Colonic mucosa (tissue), 4 donors: ENCODE measurements at regions not wholly inside any gene's neighbourhood (a gene's known extent, or its start where the extent isn't known, plus 50 kb on each side); places are given as distances from the start of the nearest gene placed in this dataset.

Experiments used
- DNase-seq: peaks from one replicate; pipeline ENCODE4 v3.0.0-alpha.2; 2020
- H3K27ac ChIP-seq: fragments of 200-600 bp; one replicate; pipeline ENCODE4 v1.8.0; 2021
- H3K27me3 ChIP-seq: fragments of 200-600 bp; one replicate; pipeline ENCODE4 v1.8.0; 2021
- H3K36me3 ChIP-seq: fragments of 200-600 bp; one replicate; pipeline ENCODE4 v1.8.0; 2021
- H3K4me1 ChIP-seq: fragments of 200-600 bp; one replicate; pipeline ENCODE4 v1.8.0; 2021; ENCODE audit warnings: mild to moderate bottlenecking
- H3K4me3 ChIP-seq: fragments of 200-600 bp; one replicate; pipeline ENCODE4 v1.8.0; 2021
- H3K9ac ChIP-seq, 2 donors: one replicate each; pipeline ENCODE4 v1.7.0; 2013; ENCODE audit warnings: control low read depth in 2 of 2, low read depth in 2 of 2, low read length in 2 of 2
- H3K9me3 ChIP-seq: fragments of 200-600 bp; one replicate; pipeline ENCODE4 v1.8.0; 2021
- CTCF ChIP-seq: fragments of 200-600 bp; IDR thresholded peaks from one replicate; pipeline ENCODE4 v1.8.0; 2022; ENCODE audit warnings: antibody characterized with exemption, mild to moderate bottlenecking
- intact Hi-C: fragments of 100-400 bp; cut with DNase I; formaldehyde crosslinking; loops from one replicate; pipeline ENCODE4 v1.14.1; 2022
- donor health status: healthy.
- donor health status: DM: no; HTN: no; CAD: no.
- donor health status: DM: no; HTN: no; CAD: no.

DNA sequence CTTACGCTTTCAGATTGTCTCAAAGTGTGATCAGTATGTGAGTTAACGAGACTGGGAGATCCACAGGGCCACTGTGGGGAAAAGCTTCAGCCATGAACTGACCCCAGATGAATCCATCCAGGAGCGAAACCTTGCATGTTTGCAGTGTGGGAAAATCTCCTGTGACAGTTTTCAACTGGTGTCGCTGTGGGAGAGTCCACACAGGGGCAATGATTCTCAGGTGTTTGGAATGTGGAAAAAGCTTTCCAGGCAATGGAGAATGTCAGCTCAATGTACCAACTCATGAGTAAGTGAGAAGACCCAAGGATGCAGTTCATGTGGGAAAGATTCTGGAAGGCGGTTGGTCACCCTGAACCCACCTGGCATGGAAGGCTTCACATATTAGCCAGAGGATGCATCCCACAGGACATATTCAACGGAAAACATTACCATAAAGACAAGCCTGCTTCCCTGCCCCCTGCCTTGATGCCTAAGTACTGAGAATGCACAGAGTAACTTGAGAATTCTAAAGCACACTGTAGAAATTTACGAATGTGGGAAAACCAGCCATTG is 204.1 kb upstream of the BMPER start:
- H3K4me1 ChIP-seq = no peaks in the 10 kb centered on the region
- no peak overlapping the region for H3K27ac ChIP-seq
- intact Hi-C loops = no loop called here
- H3K4me3 ChIP-seq = no peak overlapping the region
- H3K36me3 ChIP-seq = no peaks in the 10 kb centered on the region
- no peaks in the 10 kb centered on the region for H3K9me3 ChIP-seq
- no peak for TF ChIP-seq CTCF
- DNase-seq = no peak
- no peak overlapping the region for H3K9ac ChIP-seq
- no peaks in the 10 kb centered on the region for H3K27me3 ChIP-seq

DNA sequence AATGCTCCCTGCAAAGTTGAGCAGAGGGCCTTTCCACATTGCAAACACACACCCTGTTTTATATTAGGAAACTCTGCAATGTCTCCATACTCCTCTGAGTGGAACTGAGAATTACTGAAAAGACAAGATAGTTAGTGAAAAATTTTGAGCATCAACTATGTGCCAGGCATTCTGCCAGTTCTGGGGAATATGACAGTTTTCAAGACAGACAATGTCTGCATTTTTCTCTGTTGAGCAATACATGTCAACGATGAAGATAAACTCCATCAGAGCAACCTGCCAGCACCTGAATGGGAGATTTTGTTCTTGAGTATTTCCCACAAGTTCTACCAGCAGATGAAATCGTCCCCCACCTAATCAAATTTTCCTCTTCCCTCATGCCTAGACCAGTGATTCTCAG is 203.4 kb upstream of the BMPER start:
- TF ChIP-seq CTCF = no peak
- H3K9me3 ChIP-seq = no peaks in the 10 kb centered on the region
- H3K4me1 ChIP-seq = peaks cover 4% of the 10 kb centered on the region
- no peak overlapping the region for H3K4me3 ChIP-seq
- no peak overlapping the region for H3K27ac ChIP-seq
- no peaks in the 10 kb centered on the region for H3K36me3 ChIP-seq
- no peak overlapping the region for H3K9ac ChIP-seq
- no peaks in the 10 kb centered on the region for H3K27me3 ChIP-seq
- DNase-seq = no peak
- intact Hi-C loops = no loop called here

GRCh38 chr7:33702514-33703054 is 202.8 kb upstream of the BMPER start:
- H3K9me3 ChIP-seq = no peaks in the 10 kb centered on the region
- H3K4me1 ChIP-seq = peaks cover 4% of the 10 kb centered on the region
- H3K27ac ChIP-seq = no peak overlapping the region
- no peak overlapping the region for H3K9ac ChIP-seq
- H3K27me3 ChIP-seq = no peaks in the 10 kb centered on the region
- intact Hi-C loops = no loop called here
- DNase-seq = no peak
- TF ChIP-seq CTCF = no peak
- no peak overlapping the region for H3K4me3 ChIP-seq
- H3K36me3 ChIP-seq = no peaks in the 10 kb centered on the region

DNA sequence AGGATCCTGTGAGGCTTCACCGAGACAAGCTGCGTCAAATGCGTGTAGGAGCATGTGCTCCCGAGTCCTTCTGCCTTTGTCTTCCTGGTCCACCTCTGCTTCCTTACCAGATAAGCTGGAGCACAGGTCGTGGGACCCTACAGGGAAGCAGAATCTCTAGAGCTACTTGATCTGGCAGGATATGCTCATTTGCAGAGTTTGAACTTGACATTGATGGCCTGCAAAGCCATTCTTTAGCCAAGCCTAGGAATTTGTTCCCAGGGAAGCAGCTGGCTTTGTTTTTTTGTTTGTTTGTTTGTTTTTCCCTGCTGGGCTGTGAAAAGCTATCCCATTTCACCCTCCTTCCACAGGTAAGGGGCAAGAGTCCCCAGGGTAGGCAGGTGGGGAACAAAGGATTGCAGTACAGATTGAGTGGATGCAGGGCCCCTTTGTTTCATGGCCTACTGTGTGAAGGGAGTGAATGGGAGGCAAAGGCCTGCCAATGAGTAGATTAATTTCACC is 200.0 kb upstream of the BMPER start:
- Histone ChIP-seq H3K4me1 (peaks cover 4% of the 10 kb centered on the region), H3K27me3 (no peaks in the 10 kb centered on the region), H3K27ac (no peak overlapping the region), H3K9me3 (no peaks in the 10 kb centered on the region), H3K9ac (no peak overlapping the region), H3K4me3 (no peak overlapping the region), H3K36me3 (no peaks in the 10 kb centered on the region)
- intact Hi-C loops = no loop called here
- no peak for TF ChIP-seq CTCF
- no peak for DNase-seq

DNA sequence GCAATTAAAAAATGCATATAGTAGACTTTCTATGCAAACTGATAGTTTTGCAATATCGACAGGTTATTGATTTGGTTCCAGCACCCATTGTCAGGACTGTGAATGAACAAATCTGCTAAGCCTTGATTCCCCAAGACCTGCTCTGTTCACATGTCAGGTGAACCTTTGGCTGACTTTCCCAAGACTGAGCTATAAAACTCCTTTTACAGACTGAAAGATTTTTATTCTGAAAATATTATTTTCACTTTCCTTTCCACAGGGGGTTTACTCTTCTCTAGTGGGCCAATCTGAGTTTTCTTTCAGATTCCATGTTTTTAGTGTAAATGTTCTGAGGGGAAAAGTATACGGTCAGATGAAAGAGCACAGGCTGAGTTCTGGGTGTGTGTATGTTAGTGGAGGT is 199.2 kb upstream of the BMPER start:
- intact Hi-C loops = no loop called here
- Histone ChIP-seq H3K9ac (no peak overlapping the region), H3K4me3 (no peak overlapping the region), H3K36me3 (no peaks in the 10 kb centered on the region), H3K4me1 (peaks cover 4% of the 10 kb centered on the region), H3K9me3 (no peaks in the 10 kb centered on the region), H3K27me3 (no peaks in the 10 kb centered on the region), H3K27ac (no peak overlapping the region)
- no peak for DNase-seq
- TF ChIP-seq CTCF = no peak
